ENCODE measurements at regions not wholly inside any gene's neighbourhood (a gene's known extent, or its start where the extent isn't known, plus 50 kb on each side); places are given as distances from the start of the nearest gene placed in this dataset.

DNA sequence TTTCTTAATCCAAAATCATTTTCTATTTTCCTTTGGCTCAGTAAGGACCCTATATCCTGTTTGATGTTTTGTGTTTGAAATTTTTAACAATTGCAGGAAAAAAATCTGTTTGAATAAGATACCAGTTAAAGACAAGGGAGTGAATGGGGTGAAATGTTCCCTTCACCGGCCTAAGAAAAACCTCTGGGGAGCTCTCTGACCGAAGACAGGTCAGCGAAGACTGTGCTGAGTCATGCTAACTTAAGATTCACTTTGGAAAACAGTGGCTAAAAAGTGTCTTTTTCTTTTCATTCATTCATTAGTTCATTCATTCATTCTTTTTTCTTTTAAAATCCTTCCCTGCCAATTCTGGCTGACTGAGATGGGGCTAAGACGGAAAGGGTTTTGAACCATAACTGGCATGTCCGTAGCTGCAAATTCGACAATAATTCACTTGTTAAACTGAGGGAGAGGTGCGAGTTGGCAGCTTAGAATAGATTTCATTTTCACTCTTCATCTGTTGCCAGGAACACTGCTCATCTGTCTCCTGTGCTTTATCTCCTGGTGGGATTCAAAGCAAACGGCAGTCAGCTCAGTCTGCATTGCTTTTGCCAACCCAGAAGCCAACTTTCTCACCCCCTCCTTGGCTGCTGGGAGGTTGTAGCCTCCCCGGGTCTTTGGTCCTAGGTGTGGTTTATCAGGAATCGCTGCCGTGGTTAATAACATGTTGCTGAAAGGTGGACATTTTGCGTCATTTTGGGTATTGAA, 434.0 kb upstream of the LARGE1 start:
- TF ChIP-seq, protein P1, sequence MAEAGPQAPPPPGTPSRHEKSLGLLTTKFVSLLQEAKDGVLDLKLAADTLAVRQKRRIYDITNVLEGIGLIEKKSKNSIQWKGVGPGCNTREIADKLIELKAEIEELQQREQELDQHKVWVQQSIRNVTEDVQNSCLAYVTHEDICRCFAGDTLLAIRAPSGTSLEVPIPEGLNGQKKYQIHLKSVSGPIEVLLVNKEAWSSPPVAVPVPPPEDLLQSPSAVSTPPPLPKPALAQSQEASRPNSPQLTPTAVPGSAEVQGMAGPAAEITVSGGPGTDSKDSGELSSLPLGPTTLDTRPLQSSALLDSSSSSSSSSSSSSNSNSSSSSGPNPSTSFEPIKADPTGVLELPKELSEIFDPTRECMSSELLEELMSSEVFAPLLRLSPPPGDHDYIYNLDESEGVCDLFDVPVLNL (CRISPR knock-in tag; IDR thresholded peaks at IDR 0.05; ENCODE audit: borderline replicate concordance, low read depth), result no peak
- TF ChIP-seq EMX1 (CRISPR knock-in tag; IDR thresholded peaks at IDR 0.05) (no peak), PRRX2 (CRISPR knock-in tag; IDR thresholded peaks at IDR 0.05) (no peak), CBFB (CRISPR knock-in tag; IDR thresholded peaks at IDR 0.05; ENCODE audit: low read depth) (no peak), NFATC4 (CRISPR knock-in tag; IDR thresholded peaks at IDR 0.05) (no peak), ZNF138 (CRISPR knock-in tag; conservative IDR thresholded peaks at IDR 0.05) (no peak), CREB1 (CRISPR knock-in tag; IDR thresholded peaks at IDR 0.05) (no peak), ELF4 (CRISPR knock-in tag; IDR thresholded peaks at IDR 0.05; ENCODE audit: low read depth) (no peak), ETV6 (CRISPR knock-in tag; IDR thresholded peaks at IDR 0.05) (no peak)
- TF ChIP-seq, protein P2, sequence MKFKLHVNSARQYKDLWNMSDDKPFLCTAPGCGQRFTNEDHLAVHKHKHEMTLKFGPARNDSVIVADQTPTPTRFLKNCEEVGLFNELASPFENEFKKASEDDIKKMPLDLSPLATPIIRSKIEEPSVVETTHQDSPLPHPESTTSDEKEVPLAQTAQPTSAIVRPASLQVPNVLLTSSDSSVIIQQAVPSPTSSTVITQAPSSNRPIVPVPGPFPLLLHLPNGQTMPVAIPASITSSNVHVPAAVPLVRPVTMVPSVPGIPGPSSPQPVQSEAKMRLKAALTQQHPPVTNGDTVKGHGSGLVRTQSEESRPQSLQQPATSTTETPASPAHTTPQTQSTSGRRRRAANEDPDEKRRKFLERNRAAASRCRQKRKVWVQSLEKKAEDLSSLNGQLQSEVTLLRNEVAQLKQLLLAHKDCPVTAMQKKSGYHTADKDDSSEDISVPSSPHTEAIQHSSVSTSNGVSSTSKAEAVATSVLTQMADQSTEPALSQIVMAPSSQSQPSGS (CRISPR knock-in tag; IDR thresholded peaks at IDR 0.05; ENCODE audit: borderline replicate concordance, low read depth), result no peak
- TF ChIP-seq, protein P3, sequence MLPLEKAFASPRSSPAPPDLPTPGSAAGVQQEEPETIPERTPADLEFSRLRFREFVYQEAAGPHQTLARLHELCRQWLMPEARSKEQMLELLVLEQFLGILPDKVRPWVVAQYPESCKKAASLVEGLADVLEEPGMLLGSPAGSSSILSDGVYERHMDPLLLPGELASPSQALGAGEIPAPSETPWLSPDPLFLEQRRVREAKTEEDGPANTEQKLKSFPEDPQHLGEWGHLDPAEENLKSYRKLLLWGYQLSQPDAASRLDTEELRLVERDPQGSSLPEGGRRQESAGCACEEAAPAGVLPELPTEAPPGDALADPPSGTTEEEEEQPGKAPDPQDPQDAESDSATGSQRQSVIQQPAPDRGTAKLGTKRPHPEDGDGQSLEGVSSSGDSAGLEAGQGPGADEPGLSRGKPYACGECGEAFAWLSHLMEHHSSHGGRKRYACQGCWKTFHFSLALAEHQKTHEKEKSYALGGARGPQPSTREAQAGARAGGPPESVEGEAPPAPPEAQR (CRISPR knock-in tag; IDR thresholded peaks at IDR 0.05), result no peak
- TF ChIP-seq, protein P4, sequence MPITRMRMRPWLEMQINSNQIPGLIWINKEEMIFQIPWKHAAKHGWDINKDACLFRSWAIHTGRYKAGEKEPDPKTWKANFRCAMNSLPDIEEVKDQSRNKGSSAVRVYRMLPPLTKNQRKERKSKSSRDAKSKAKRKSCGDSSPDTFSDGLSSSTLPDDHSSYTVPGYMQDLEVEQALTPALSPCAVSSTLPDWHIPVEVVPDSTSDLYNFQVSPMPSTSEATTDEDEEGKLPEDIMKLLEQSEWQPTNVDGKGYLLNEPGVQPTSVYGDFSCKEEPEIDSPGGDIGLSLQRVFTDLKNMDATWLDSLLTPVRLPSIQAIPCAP (CRISPR knock-in tag; IDR thresholded peaks at IDR 0.05), result no peak
- TF ChIP-seq, protein P5, sequence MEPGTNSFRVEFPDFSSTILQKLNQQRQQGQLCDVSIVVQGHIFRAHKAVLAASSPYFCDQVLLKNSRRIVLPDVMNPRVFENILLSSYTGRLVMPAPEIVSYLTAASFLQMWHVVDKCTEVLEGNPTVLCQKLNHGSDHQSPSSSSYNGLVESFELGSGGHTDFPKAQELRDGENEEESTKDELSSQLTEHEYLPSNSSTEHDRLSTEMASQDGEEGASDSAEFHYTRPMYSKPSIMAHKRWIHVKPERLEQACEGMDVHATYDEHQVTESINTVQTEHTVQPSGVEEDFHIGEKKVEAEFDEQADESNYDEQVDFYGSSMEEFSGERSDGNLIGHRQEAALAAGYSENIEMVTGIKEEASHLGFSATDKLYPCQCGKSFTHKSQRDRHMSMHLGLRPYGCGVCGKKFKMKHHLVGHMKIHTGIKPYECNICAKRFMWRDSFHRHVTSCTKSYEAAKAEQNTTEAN (CRISPR knock-in tag; IDR thresholded peaks at IDR 0.05), result no peak
- TF ChIP-seq, protein P6, sequence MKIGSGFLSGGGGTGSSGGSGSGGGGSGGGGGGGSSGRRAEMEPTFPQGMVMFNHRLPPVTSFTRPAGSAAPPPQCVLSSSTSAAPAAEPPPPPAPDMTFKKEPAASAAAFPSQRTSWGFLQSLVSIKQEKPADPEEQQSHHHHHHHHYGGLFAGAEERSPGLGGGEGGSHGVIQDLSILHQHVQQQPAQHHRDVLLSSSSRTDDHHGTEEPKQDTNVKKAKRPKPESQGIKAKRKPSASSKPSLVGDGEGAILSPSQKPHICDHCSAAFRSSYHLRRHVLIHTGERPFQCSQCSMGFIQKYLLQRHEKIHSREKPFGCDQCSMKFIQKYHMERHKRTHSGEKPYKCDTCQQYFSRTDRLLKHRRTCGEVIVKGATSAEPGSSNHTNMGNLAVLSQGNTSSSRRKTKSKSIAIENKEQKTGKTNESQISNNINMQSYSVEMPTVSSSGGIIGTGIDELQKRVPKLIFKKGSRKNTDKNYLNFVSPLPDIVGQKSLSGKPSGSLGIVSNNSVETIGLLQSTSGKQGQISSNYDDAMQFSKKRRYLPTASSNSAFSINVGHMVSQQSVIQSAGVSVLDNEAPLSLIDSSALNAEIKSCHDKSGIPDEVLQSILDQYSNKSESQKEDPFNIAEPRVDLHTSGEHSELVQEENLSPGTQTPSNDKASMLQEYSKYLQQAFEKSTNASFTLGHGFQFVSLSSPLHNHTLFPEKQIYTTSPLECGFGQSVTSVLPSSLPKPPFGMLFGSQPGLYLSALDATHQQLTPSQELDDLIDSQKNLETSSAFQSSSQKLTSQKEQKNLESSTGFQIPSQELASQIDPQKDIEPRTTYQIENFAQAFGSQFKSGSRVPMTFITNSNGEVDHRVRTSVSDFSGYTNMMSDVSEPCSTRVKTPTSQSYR (CRISPR knock-in tag; IDR thresholded peaks at IDR 0.05), result no peak
- TF ChIP-seq, protein P7, sequence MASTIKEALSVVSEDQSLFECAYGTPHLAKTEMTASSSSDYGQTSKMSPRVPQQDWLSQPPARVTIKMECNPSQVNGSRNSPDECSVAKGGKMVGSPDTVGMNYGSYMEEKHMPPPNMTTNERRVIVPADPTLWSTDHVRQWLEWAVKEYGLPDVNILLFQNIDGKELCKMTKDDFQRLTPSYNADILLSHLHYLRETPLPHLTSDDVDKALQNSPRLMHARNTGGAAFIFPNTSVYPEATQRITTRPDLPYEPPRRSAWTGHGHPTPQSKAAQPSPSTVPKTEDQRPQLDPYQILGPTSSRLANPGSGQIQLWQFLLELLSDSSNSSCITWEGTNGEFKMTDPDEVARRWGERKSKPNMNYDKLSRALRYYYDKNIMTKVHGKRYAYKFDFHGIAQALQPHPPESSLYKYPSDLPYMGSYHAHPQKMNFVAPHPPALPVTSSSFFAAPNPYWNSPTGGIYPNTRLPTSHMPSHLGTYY (CRISPR knock-in tag; IDR thresholded peaks at IDR 0.05), result no peak
- CTCF ChIA-PET, result interaction anchor here (1.2 kb wide), 1 partner anchor 299 kb away, joined by 3 read pairs; no protein-coding TSS in a partner anchor
- no peak for DNase-seq (ENCODE audit: low spot score)
- no peak overlapping the region for H3K27ac Mint-ChIP-seq
- POLR2A ChIA-PET, result no interaction called here
- H3K27me3 Mint-ChIP-seq (ENCODE audit: low read depth), result no peaks in the 10 kb centered on the region
- peaks cover 17% of the 10 kb centered on the region for H3K9me3 Mint-ChIP-seq
- H3K4me3 Mint-ChIP-seq, result no peak overlapping the region
- no peaks in the 10 kb centered on the region for H3K4me1 Mint-ChIP-seq
- H3K36me3 Mint-ChIP-seq, result 0 out of 2 replicates have a peak, but pooled peaks cover 2% of the 10 kb centered on the region
- no peak for ATAC-seq

Data from WTC11 (cell line).